HEK293 (cell line): ENCODE measurements at regions not wholly inside any gene's neighbourhood (a gene's known extent, or its start where the extent isn't known, plus 50 kb on each side); places are given as distances from the start of the nearest gene placed in this dataset.
A peak's percentile ranks its signal among the peaks of the same experiment; 100 is the strongest.
"Not testable (repeated sequence)": the region's sequence is repeated elsewhere in the genome, so short reads cannot be mapped to it uniquely, and the experiment has no call there.

Source experiments
- CTCF ChIA-PET: fragments of 350-600 bp; formaldehyde crosslinking; extraction: SDS; loops from one replicate; lab custom pipeline; 2021; ENCODE audit warnings: antibody characterized with exemption; lab: Yijun Ruan, JAX
- POLR2A ChIA-PET: fragments of 300-600 bp; formaldehyde crosslinking; extraction: SDS; loops from one replicate; lab custom pipeline; 2020; ENCODE audit warnings: antibody characterized with exemption, inconsistent platforms; lab: Yijun Ruan, JAX
- H3K27ac ChIP-seq: fragments of 200-500 bp; sonication (Bioruptor generic); 2 replicates; pipeline ENCODE4 v1.5.1; 2014; ENCODE audit warnings: low read depth, low read length, control low read depth, inconsistent platforms; ENCODE audit errors: extremely low read depth
- H3K36me3 ChIP-seq, 2 experiments: fragments of 200-500 bp in 1 of 2; sonication (Bioruptor generic) in 1 of 2; 1 replicate in 1 of 2; 2 replicates in 1 of 2; pipeline ENCODE4 v1.5.1; 2014 to 2017; ENCODE audit warnings: inconsistent platforms in 2 of 2, low read length in 2 of 2; ENCODE audit not compliant: control insufficient read depth in 2 of 2, insufficient read depth in 1 of 2
- H3K4me1 ChIP-seq: fragments of 200-500 bp; sonication (Bioruptor generic); 2 replicates; pipeline ENCODE4 v1.5.1; 2014; ENCODE audit warnings: mild to moderate bottlenecking, low read length, inconsistent platforms; ENCODE audit not compliant: control insufficient read depth, insufficient read depth
- H3K4me3 ChIP-seq: 2 replicates; pipeline ENCODE4 v1.5.1; 2011; ENCODE audit warnings: low read depth, mild to moderate bottlenecking, control low read depth, low read length, moderate library complexity
- H3K9me3 ChIP-seq: fragments of 200-500 bp; sonication (Bioruptor generic); 2 replicates; pipeline ENCODE4 v1.5.1; 2014; ENCODE audit warnings: low read depth, low read length, inconsistent platforms; ENCODE audit not compliant: control insufficient read depth, insufficient read depth
- BCL6B ChIP-seq: fragments of 450-650 bp; formaldehyde crosslinking; IDR thresholded peaks from 2 replicates; pipeline ENCODE4 v1.5.1; 2017; ENCODE audit warnings: missing biosample characterization, missing genetic modification characterization
- ZBTB48 ChIP-seq: fragments of 450-650 bp; formaldehyde crosslinking; IDR thresholded peaks from 2 replicates; pipeline ENCODE4 v1.5.1; 2016; ENCODE audit warnings: missing biosample characterization, missing genetic modification characterization
- ZBTB8A ChIP-seq: fragments of 450-650 bp; formaldehyde crosslinking; IDR thresholded peaks from 2 replicates; pipeline ENCODE4 v1.5.1; 2016; ENCODE audit warnings: missing biosample characterization, missing genetic modification characterization
- ZEB2 ChIP-seq: fragments of 450-650 bp; formaldehyde crosslinking; IDR thresholded peaks from 2 replicates; pipeline ENCODE4 v1.5.1; 2016; ENCODE audit warnings: missing biosample characterization, missing genetic modification characterization
- ZIC2 ChIP-seq: fragments of 450-650 bp; formaldehyde crosslinking; IDR thresholded peaks from 2 replicates; pipeline ENCODE4 v1.5.1; 2016; ENCODE audit warnings: missing biosample characterization, missing genetic modification characterization
- ZNF112 ChIP-seq: fragments of 450-650 bp; formaldehyde crosslinking; IDR thresholded peaks from 2 replicates; pipeline ENCODE4 v1.5.0; 2017; ENCODE audit warnings: missing biosample characterization, missing genetic modification characterization
- ZNF146 ChIP-seq: fragments of 450-650 bp; formaldehyde crosslinking; IDR thresholded peaks from 2 replicates; pipeline ENCODE4 v1.5.1; 2016; ENCODE audit warnings: missing biosample characterization, missing genetic modification characterization
- ZNF169 ChIP-seq: fragments of 450-650 bp; formaldehyde crosslinking; IDR thresholded peaks from 2 replicates; pipeline ENCODE4 v1.5.1; 2016; ENCODE audit warnings: missing biosample characterization, missing genetic modification characterization
- ZNF341 ChIP-seq: fragments of 450-650 bp; formaldehyde crosslinking; IDR thresholded peaks from 2 replicates; pipeline ENCODE4; 2016; ENCODE audit warnings: low read depth, missing biosample characterization, missing genetic modification characterization
- ZNF404 ChIP-seq: fragments of 450-650 bp; formaldehyde crosslinking; IDR thresholded peaks from 2 replicates; pipeline ENCODE4 v1.5.1; 2017; ENCODE audit warnings: missing biosample characterization, missing genetic modification characterization
- ZNF416 ChIP-seq: fragments of 450-650 bp; formaldehyde crosslinking; IDR thresholded peaks from 2 replicates; pipeline ENCODE4 v1.5.1; 2016; ENCODE audit warnings: missing biosample characterization, missing genetic modification characterization
- ZNF473 ChIP-seq: fragments of 450-650 bp; formaldehyde crosslinking; IDR thresholded peaks from 2 replicates; pipeline ENCODE4 v1.5.1; 2017; ENCODE audit warnings: missing biosample characterization, missing genetic modification characterization
- ZNF530 ChIP-seq: fragments of 450-650 bp; formaldehyde crosslinking; IDR thresholded peaks from 2 replicates; pipeline ENCODE4 v1.5.1; 2016; ENCODE audit warnings: low read depth, missing biosample characterization, missing genetic modification characterization
- ZNF558 ChIP-seq: fragments of 450-650 bp; formaldehyde crosslinking; IDR thresholded peaks from 2 replicates; pipeline ENCODE4 v1.5.1; 2016; ENCODE audit warnings: missing biosample characterization, missing genetic modification characterization
- ZNF654 ChIP-seq: fragments of 450-650 bp; formaldehyde crosslinking; IDR thresholded peaks from 2 replicates; pipeline ENCODE4 v1.5.1; 2016; ENCODE audit warnings: low read depth, missing biosample characterization, missing genetic modification characterization
- ZNF701 ChIP-seq: fragments of 450-650 bp; formaldehyde crosslinking; IDR thresholded peaks from 2 replicates; pipeline ENCODE4 v1.5.1; 2016; ENCODE audit warnings: missing biosample characterization, missing genetic modification characterization
- ZNF747 ChIP-seq: fragments of 450-650 bp; formaldehyde crosslinking; IDR thresholded peaks from 2 replicates; pipeline ENCODE4 v1.5.1; 2016; ENCODE audit warnings: missing biosample characterization, missing genetic modification characterization
- TF ChIP-seq, protein P1 (sequence below): fragments of 450-650 bp; formaldehyde crosslinking; IDR thresholded peaks from 2 replicates; pipeline ENCODE4 v1.5.1; 2016; ENCODE audit warnings: missing biosample characterization, missing genetic modification characterization, borderline replicate concordance
- TF ChIP-seq, protein P2 (sequence below): fragments of 450-650 bp; formaldehyde crosslinking; IDR thresholded peaks from 2 replicates; pipeline ENCODE4 v1.5.1; 2016; ENCODE audit warnings: missing biosample characterization, missing genetic modification characterization
- TF ChIP-seq, protein P3 (sequence below): fragments of 450-650 bp; formaldehyde crosslinking; IDR thresholded peaks from 2 replicates; pipeline ENCODE4 v1.5.1; 2016; ENCODE audit warnings: missing biosample characterization, missing genetic modification characterization
- TF ChIP-seq, protein P4 (sequence below): fragments of 450-650 bp; formaldehyde crosslinking; IDR thresholded peaks from 2 replicates; pipeline ENCODE4 v1.5.1; 2016; ENCODE audit warnings: missing biosample characterization, missing genetic modification characterization
- TF ChIP-seq, protein P5 (sequence below): fragments of 450-650 bp; formaldehyde crosslinking; IDR thresholded peaks from 2 replicates; pipeline ENCODE4 v1.5.1; 2017; ENCODE audit warnings: missing biosample characterization, missing genetic modification characterization

GRCh38 chr6:37565267-37566110, 65.8 kb upstream of the CCDC167 start (continued):
- TF ChIP-seq ZBTB8A (tag by site-specific recombination), result no peak
- TF ChIP-seq ZNF654 (tag by site-specific recombination), result no peak
- TF ChIP-seq, protein P1, sequence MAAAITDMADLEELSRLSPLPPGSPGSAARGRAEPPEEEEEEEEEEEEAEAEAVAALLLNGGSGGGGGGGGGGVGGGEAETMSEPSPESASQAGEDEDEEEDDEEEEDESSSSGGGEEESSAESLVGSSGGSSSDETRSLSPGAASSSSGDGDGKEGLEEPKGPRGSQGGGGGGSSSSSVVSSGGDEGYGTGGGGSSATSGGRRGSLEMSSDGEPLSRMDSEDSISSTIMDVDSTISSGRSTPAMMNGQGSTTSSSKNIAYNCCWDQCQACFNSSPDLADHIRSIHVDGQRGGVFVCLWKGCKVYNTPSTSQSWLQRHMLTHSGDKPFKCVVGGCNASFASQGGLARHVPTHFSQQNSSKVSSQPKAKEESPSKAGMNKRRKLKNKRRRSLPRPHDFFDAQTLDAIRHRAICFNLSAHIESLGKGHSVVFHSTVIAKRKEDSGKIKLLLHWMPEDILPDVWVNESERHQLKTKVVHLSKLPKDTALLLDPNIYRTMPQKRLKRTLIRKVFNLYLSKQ (tag by site-specific recombination), result no peak
- peak; percentile 52 for TF ChIP-seq ZIC2 (tag by site-specific recombination)
- no peak for TF ChIP-seq ZNF747 (tag by site-specific recombination)
- TF ChIP-seq ZNF416, result no peak
- no peak for TF ChIP-seq ZNF701

DNA sequence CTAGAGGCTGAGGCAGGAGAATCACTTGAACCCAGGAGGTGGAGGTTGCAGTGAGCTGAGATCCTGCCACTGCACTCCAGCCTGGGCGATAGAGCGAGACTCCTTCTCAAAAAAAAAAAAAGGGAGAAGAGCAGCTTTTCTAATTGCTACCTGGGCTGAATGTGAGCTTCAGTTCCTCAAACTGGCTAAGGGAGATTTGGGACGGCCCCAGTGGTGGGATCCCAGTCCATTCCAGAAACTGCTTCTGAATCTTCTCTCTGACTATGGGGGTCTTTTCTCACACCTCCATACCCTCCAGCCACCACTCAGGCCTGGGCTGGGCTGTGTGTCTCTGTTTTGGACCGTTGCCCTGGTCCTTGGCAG, 63.2 kb upstream of the CCDC167 start:
- not testable (repeated sequence) for H3K9me3 ChIP-seq, H3K27ac ChIP-seq, H3K4me3 ChIP-seq, H3K4me1 ChIP-seq, H3K36me3 ChIP-seq
- ChIA-PET CTCF (interaction anchor here (0.6 to 6.6 kb wide), 6 partner anchors 15 to 128 kb away, joined by 3 to 110 read pairs (median 12); no protein-coding TSS in a partner anchor), POLR2A (interaction anchor here (0.6 to 0.7 kb wide), 2 partner anchors 28 to 231 kb away, joined by 3 to 4 read pairs; no protein-coding TSS in a partner anchor)

GRCh38 chr6:37561361-37561760, 61.7 kb upstream of the CCDC167 start:
- Histone ChIP-seq H3K36me3 (no peaks in the 10 kb centered on the region), H3K9me3 (no peaks in the 10 kb centered on the region), H3K27ac (no peak overlapping the region), H3K4me1 (no peaks in the 10 kb centered on the region), H3K4me3 (no peak overlapping the region)
- CTCF ChIA-PET, result interaction anchor here (0.6 to 1.9 kb wide), 2 partner anchors 19 to 1827 kb away, joined by 3 to 6 read pairs; no protein-coding TSS in a partner anchor
- POLR2A ChIA-PET, result no interaction called here
- TF ChIP-seq ZNF112 (no peak), ZNF747 (tag by site-specific recombination) (no peak), ZEB2 (tag by site-specific recombination) (no peak), ZNF404 (tag by site-specific recombination) (no peak), ZNF341 (tag by site-specific recombination) (no peak), ZBTB48 (tag by site-specific recombination) (no peak), BCL6B (tag by site-specific recombination) (no peak), ZNF169 (tag by site-specific recombination) (no peak), ZNF146 (tag by site-specific recombination) (no peak), ZNF558 (tag by site-specific recombination) (no peak), ZNF530 (tag by site-specific recombination) (no peak), ZNF473 (tag by site-specific recombination) (no peak)
- TF ChIP-seq, protein P2, sequence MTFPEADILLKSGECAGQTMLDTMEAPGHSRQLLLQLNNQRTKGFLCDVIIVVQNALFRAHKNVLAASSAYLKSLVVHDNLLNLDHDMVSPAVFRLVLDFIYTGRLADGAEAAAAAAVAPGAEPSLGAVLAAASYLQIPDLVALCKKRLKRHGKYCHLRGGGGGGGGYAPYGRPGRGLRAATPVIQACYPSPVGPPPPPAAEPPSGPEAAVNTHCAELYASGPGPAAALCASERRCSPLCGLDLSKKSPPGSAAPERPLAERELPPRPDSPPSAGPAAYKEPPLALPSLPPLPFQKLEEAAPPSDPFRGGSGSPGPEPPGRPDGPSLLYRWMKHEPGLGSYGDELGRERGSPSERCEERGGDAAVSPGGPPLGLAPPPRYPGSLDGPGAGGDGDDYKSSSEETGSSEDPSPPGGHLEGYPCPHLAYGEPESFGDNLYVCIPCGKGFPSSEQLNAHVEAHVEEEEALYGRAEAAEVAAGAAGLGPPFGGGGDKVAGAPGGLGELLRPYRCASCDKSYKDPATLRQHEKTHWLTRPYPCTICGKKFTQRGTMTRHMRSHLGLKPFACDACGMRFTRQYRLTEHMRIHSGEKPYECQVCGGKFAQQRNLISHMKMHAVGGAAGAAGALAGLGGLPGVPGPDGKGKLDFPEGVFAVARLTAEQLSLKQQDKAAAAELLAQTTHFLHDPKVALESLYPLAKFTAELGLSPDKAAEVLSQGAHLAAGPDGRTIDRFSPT (tag by site-specific recombination), result no peak
- TF ChIP-seq, protein P3, sequence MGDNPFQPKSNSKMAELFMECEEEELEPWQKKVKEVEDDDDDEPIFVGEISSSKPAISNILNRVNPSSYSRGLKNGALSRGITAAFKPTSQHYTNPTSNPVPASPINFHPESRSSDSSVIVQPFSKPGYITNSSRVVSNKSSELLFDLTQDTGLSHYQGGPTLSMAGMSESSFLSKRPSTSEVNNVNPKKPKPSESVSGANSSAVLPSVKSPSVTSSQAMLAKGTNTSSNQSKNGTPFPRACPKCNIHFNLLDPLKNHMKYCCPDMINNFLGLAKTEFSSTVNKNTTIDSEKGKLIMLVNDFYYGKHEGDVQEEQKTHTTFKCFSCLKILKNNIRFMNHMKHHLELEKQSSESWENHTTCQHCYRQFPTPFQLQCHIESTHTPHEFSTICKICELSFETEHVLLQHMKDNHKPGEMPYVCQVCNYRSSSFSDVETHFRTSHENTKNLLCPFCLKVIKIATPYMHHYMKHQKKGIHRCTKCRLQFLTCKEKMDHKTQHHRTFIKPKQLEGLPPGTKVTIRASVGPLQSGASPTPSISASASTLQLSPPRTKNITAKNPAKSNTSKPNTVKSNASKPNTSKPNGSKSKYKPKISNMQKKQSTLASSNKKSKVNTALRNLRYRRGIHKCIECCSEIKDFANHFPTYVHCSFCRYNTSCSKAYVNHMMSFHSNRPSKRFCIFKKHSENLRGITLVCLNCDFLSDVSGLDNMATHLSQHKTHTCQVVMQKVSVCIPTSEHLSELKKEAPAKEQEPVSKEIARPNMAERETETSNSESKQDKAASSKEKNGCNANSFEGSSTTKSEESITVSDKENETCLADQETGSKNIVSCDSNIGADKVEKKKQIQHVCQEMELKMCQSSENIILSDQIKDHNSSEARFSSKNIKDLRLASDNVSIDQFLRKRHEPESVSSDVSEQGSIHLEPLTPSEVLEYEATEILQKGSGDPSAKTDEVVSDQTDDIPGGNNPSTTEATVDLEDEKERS (tag by site-specific recombination), result no peak
- TF ChIP-seq, protein P4, sequence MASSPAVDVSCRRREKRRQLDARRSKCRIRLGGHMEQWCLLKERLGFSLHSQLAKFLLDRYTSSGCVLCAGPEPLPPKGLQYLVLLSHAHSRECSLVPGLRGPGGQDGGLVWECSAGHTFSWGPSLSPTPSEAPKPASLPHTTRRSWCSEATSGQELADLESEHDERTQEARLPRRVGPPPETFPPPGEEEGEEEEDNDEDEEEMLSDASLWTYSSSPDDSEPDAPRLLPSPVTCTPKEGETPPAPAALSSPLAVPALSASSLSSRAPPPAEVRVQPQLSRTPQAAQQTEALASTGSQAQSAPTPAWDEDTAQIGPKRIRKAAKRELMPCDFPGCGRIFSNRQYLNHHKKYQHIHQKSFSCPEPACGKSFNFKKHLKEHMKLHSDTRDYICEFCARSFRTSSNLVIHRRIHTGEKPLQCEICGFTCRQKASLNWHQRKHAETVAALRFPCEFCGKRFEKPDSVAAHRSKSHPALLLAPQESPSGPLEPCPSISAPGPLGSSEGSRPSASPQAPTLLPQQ (tag by site-specific recombination), result no peak
- TF ChIP-seq, protein P5, sequence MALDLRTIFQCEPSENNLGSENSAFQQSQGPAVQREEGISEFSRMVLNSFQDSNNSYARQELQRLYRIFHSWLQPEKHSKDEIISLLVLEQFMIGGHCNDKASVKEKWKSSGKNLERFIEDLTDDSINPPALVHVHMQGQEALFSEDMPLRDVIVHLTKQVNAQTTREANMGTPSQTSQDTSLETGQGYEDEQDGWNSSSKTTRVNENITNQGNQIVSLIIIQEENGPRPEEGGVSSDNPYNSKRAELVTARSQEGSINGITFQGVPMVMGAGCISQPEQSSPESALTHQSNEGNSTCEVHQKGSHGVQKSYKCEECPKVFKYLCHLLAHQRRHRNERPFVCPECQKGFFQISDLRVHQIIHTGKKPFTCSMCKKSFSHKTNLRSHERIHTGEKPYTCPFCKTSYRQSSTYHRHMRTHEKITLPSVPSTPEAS (tag by site-specific recombination), result no peak
